HCT116 (cell line): ENCODE measurements at regions not wholly inside any gene's neighbourhood (a gene's known extent, or its start where the extent isn't known, plus 50 kb on each side); places are given as distances from the start of the nearest gene placed in this dataset.

ENCODE experiments used
- CEBPB ChIP-seq: IDR thresholded peaks from 2 replicates; pipeline ENCODE4 v1.6.1; 2012; ENCODE audit warnings: low read depth
- CTCF ChIP-seq, 3 experiments: fragments of 200-600 bp in 1 of 3; sonication (generic) in 1 of 3; IDR thresholded peaks in 2 of 3; conservative IDR thresholded peaks in 1 of 3; 2 replicates each; pipeline ENCODE4 v1.5.1; 2012 to 2017; ENCODE audit warnings: low read depth in 2 of 3, low read length in 2 of 3, antibody characterized with exemption in 1 of 3, borderline replicate concordance in 1 of 3, control low read depth in 1 of 3, mild to moderate bottlenecking in 1 of 3, mixed read lengths in 1 of 3, mixed run types in 1 of 3, moderate library complexity in 1 of 3; ENCODE audit not compliant: insufficient read depth in 1 of 3
- EZH2 ChIP-seq: fragments of 200-600 bp; sonication (generic); IDR thresholded peaks from 2 replicates; pipeline ENCODE4 v1.6.1; 2017; ENCODE audit warnings: antibody characterized with exemption, mixed run types
- JUND ChIP-seq: IDR thresholded peaks from 2 replicates; pipeline ENCODE4 v1.6.1; 2012
- RAD21 ChIP-seq: IDR thresholded peaks from 2 replicates; pipeline ENCODE4 v1.6.1; 2012; ENCODE audit warnings: low read depth, mild to moderate bottlenecking
- ZFX ChIP-seq: fragments of 450-650 bp; IDR thresholded peaks from 2 replicates; pipeline ENCODE4 v1.6.1; 2017
- TF ChIP-seq, protein P1 (sequence below): IDR thresholded peaks from 2 replicates; pipeline ENCODE4 v1.6.1; 2012
- TF ChIP-seq, protein P2 (sequence below): IDR thresholded peaks from 2 replicates; pipeline ENCODE4 v1.6.1; 2012

GRCh38 chr14:98822917-98823316 lies 449.1 kb downstream of the BCL11B start:
- TF ChIP-seq CTCF (IDR thresholded peaks at IDR 0.05 in 2 of 3, conservative IDR thresholded peaks at IDR 0.05 in 1 of 3; ENCODE audit: borderline replicate concordance in 1 of 3, insufficient read depth in 1 of 3, low read depth in 2 of 3, low read length in 2 of 3): no peak
- TF ChIP-seq, protein P1, sequence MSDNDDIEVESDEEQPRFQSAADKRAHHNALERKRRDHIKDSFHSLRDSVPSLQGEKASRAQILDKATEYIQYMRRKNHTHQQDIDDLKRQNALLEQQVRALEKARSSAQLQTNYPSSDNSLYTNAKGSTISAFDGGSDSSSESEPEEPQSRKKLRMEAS: no peak
- no peak for TF ChIP-seq EZH2
- TF ChIP-seq, protein P2, sequence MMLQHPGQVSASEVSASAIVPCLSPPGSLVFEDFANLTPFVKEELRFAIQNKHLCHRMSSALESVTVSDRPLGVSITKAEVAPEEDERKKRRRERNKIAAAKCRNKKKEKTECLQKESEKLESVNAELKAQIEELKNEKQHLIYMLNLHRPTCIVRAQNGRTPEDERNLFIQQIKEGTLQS: no peak
- TF ChIP-seq CEBPB: no peak
- no peak for TF ChIP-seq JUND
- no peak for TF ChIP-seq ZFX
- no peak for TF ChIP-seq RAD21
